C1 segment of cervical spinal cord (tissue), 14 donors: ENCODE measurements at regions not wholly inside any gene's neighbourhood (a gene's known extent, or its start where the extent isn't known, plus 50 kb on each side); places are given as distances from the start of the nearest gene placed in this dataset.
"Not testable (repeated sequence)": the region's sequence is repeated elsewhere in the genome, so short reads cannot be mapped to it uniquely, and the experiment has no call there.

ENCODE experiments used
- DNase-seq, 14 donors: peaks; one replicate each; lab custom pipeline; 2025; lab: John Stamatoyannopoulos, UW

DNA sequence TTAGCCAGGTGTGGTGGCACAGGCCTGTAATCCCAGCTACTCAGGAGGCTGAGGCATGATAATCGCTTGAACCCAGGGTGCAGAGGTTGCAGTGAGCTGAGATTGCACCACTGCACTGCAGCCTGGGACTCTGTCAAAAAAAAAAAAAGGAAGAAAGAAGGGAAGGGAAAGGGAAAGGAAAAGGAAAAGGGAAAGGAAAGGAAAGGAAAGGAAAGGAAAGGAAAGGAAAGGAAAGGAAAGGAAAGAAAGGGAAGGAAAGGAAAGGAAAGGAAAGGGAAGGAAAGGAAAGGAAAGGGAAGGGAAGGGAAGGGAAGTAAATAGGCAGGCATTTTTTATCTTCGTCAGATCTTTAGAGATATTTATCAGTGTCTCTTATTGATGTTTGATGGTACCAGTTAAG lies 290.0 kb upstream of the MIR17HG start:
- DNase-seq: not testable (repeated sequence)

DNA sequence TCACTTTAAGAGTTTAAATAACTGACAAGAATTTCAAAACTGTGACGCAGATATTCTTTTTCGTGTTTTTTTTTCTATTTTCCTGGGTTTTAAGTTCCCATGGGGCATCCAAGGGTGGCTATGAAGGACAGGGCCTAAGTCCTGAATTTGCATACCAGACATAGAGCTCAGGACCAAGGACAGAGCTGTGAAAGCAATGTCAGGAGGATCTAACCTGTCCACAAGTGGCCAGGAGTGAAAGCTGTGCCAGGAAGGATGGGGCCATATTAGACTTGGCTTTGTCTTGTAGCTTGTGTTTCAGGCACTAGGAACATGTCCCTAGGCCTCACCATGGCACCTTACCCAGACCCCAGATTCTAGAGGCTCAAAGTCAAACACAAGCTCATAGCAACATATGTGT lies 289.4 kb upstream of the MIR17HG start:
- no peak for DNase-seq

DNA sequence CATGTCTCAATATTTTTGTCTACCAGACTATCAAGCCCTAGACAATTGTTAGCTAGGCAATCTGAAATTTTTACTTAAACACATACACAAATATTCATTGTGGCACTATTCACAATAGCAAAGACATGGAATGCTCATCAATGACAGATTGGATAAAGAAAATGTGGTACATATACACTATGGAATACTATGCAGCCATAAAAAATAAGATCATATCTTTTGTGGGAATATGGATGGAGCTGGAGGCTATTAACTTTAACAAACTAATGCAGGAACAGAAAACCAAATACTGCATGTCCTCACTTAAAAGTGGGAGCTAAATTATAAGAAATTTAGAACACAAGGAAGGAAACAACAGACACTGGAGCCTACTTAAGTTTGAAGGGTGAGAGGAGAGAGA lies 288.6 kb upstream of the MIR17HG start:
- DNase-seq: no peak

- DNase-seq: no peak
These were observed 280.7 kb upstream of the MIR17HG start for GRCh38 chr13:91066745-91067144.

DNA sequence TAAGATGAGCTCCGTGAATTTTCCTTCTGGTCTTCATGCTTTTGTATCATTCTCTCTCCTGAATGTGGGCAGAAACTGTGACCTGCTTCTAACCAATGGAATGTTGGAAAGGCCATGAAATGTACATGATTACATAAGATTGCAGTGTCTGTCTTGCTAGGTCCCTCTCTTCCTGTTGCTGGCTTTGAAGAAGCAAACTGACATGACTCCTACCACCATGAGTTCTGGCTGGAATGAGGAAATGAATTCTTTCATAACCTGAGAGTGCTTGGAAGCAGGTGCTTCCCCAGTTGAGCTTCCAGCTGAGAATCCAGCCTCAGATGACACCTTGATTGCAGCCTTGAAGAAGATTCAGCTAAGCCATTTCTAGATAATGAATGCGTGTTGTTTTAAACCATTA lies 275.0 kb upstream of the MIR17HG start:
- no peak for DNase-seq

DNA sequence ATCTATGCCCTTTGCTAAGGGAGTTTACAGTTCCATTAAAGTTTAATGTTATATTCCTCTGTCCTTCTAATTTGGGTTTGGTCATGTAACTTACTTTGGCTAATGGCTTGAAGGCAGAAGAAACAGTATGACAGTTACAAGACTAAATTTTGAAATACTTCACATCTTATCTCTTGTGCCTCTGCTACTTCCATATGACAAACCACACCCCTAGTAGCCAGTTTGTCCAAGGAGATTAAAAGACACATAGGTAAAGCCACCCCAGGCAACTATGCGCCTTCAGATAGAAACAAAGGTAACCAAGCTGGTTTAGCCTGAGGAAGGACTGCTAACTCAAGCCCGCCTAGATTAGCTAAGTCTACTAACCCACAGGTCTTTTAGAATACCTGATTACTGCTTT lies 273.4 kb upstream of the MIR17HG start:
- no peak for DNase-seq

- DNase-seq: no peak
These were observed 270.7 kb upstream of the MIR17HG start for GRCh38 chr13:91076830-91077229.

- no peak for DNase-seq
These were observed 269.3 kb upstream of the MIR17HG start for GRCh38 chr13:91078093-91078679.

- no peak for DNase-seq
These were observed 268.3 kb upstream of the MIR17HG start for GRCh38 chr13:91079176-91079575.

DNA sequence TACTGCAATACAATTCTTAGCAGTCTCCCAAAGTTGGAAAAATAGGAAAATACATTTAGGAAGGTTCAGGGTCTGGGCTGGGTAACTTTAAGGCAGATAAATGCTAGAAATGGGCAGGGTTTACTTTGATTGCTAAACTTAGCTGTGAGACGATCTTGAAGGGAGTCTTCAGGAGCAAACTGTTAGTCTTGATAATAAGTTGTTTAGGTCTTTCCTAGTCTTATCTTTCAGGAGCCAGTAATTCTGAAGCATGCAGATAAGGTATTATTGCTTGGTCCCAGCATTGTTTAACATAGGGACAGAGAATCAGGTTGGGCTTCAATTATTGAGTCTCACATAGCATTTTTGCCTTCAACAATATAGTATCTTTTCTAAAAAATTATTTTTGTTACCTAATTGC lies 262.4 kb upstream of the MIR17HG start:
- no peak for DNase-seq

GRCh38 chr13:91086936-91087716 lies 260.4 kb upstream of the MIR17HG start:
- DNase-seq: no peak

DNA sequence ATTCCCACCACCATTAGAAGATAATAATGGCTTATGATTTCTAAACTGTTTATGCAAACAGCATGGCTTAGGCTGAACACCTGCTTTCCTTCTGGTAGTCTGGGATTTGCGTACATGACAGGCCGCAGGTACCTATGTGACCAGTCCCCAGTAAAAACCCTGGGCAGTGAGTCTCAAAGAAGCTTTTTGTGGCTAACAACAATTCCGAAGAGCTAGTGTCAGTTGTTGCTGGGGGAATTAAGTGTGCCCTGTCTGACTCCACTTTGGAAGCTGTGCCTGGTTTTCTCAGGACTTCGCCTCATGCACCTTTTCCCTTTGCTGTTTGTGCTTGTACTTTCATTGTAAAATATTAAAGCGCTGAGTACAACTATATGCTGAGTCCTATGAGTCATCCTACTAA lies 250.2 kb upstream of the MIR17HG start:
- DNase-seq: no peak

- no peak for DNase-seq
These were observed 247.6 kb upstream of the MIR17HG start for GRCh38 chr13:91099877-91100276.

DNA sequence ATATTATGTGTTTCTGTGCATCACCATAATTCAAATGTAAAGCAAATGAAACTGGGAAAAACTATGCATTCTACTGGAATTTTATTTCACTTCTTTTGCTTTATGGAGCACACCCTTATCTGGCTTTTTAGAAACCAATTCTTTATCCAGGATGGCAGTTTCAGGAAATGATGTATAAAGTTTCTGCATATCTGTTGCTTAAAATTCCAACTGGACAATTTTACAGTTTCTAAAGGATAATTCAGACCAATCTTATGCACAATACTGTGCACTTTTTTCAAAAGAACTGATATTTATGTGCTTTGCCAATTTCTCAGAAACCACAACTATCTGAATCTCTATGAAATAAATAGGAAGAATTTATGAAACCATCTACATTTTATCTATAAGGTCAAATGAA lies 246.5 kb upstream of the MIR17HG start:
- DNase-seq: no peak

DNA sequence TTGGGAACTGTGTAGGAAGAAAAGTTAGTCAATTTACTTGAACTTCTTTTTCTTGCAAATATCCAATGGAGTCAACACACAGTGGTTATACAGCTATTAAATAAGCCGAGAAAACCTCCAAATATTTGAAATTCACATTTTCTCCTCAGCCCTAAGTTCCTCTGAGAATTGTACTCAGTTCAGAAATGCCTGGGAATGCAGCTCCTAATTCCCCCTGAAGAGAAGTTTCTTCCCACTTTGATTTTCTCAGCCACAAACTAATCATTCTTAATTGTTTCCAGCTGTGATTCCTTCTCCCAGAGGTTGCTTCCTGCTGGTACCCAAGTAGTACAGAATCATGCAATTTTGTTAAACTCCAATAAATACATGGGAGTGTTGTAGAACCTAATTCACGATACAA lies 246.1 kb upstream of the MIR17HG start:
- DNase-seq: no peak

GRCh38 chr13:91105270-91105669 lies 242.2 kb upstream of the MIR17HG start:
- DNase-seq: no peak

DNA sequence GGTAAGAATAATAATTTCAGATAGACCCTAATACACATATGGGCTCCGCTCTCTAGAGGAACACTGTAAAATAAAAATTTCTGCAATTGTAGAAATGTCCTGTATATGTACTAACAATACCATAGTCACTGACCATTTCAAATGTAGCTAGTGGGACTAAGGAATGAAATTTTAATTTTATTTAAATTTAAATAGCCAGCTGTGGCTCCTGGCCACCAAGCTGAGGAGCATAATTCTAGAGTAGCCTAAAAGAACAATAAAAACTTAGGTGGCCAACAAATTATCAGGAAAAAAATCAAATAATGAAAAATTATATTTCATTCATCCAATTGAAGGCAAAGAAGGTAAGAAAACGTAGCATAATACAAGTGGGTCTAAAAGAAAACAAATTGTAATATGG lies 240.9 kb upstream of the MIR17HG start:
- DNase-seq: no peak

GRCh38 chr13:91108315-91108714 lies 239.2 kb upstream of the MIR17HG start:
- no peak for DNase-seq

- DNase-seq: no peak
These were observed 235.8 kb upstream of the MIR17HG start for GRCh38 chr13:91111476-91112200.

DNA sequence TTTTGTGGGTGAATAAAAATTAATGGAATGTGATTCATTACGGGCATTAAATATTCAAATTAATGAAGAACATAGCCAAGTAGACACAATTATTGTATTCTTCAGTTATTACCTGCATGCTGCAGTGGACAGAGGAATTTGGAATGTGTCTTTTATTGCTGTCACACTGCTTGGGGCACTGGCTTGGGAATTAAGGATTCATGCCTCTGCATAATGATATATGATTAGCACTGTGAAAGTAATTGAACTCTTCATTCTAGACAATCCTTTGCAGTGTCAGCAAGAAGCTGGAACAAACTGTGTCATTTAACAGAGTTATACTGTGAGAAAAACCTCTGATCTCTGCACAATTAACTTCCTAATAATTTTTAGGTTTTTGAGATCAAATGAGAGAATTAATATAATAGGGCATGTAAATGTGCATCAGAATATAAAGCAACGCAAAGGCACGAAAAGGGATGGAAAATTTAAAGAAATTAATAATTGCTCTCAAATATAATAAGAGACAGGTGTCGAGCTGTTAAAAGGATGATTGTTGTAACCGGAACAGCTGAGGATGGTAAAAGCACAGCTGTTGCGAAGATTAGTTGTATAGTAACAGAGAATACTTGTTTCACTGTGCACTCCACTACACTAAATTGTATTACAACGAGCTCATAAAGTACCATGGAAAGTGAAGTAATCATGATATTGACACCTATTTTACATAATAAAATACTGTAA lies 235.1 kb upstream of the MIR17HG start:
- no peak for DNase-seq

- DNase-seq: no peak
These were observed 234.6 kb upstream of the MIR17HG start for GRCh38 chr13:91112924-91113277.

GRCh38 chr13:91115776-91116175 lies 231.7 kb upstream of the MIR17HG start:
- no peak for DNase-seq
